GM11168 (cell line): ENCODE measurements at regions not wholly inside any gene's neighbourhood (a gene's known extent, or its start where the extent isn't known, plus 50 kb on each side); places are given as distances from the start of the nearest gene placed in this dataset.

Experiments
- in situ Hi-C: fragments of 300-500 bp; cut with MboI; formaldehyde crosslinking; loops from one replicate; pipeline ENCODE4 v1.12.0; 2022; ENCODE audit warnings: low sequenced_read_pairs; ENCODE audit not compliant: unreplicated experiment

- in situ Hi-C loops: no loop called here
Observed at GRCh38 chr5:167764641-167765289, 526.7 kb upstream of the WWC1 start.

GRCh38 chr5:167765352-167765751 lies 526.1 kb upstream of the WWC1 start:
- in situ Hi-C loops: no loop called here

GRCh38 chr5:167766957-167767356 lies 524.5 kb upstream of the WWC1 start:
- in situ Hi-C loops: no loop called here

DNA sequence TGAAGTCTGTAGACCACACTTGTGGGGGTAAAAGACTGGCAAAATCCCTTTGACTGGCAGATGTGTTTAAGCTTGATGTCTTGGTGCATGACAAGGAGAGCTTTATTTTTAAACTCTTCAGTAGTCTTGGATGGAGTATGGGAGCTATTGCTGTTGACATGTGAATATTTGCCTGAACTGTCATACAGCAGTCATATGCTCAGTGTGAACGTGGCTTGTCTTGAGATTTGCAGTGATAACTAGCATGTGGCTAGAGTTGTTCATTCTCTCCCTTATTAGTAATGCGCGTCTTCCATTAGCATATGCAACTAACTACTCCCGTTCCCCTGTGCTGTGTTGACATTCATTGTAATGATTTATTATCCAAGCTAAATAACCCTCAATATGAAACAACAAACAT lies 523.6 kb upstream of the WWC1 start:
- in situ Hi-C loops: no loop called here

DNA sequence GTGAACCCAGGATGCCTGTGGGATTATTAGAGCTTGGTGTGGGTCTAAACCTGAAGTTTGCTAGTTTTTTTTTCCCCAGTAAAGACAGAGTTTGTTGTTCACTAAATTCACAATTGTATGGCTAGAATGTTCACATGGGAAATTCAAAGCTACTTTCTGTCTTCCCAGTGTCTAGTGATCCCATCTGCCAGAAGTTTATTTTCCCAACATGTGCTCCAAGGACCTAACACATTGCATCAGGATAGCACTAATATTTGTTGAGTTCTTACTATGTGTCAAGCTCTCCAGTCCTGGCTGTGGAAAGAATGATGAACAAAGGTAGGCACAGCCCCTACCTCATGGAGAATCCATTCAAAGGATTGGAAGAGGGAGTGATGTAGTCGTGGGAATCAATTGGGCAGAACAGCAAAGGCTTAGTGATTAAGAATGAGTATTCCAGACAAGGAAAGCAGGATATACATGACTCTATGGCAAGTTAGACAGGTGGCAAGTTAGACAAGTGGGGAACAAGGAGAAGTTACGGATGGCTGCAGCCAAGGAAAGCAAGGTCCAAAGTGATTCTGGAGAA lies 521.5 kb upstream of the WWC1 start:
- in situ Hi-C loops: no loop called here

DNA sequence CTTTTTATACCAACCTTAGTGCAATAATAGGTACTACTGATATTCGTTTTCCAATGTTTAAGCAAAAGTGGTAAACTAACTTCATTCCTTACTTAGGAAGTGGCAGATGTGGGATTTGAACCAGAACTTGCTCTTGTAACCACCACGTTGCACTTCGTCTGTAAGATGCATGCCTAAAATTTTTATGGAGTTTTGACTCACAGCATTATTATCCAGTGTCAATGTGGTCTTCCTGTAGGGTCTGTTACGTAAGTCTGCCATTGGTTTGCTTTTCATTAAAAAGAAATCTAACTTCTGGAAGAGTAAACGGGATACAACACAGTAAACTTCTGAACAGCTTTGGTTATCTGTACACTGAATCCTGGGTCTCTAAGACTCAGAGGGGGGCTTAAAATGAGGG lies 521.0 kb upstream of the WWC1 start:
- in situ Hi-C loops: no loop called here

- in situ Hi-C loops: no loop called here
Observed at GRCh38 chr5:167771571-167771970, 519.9 kb upstream of the WWC1 start.

DNA sequence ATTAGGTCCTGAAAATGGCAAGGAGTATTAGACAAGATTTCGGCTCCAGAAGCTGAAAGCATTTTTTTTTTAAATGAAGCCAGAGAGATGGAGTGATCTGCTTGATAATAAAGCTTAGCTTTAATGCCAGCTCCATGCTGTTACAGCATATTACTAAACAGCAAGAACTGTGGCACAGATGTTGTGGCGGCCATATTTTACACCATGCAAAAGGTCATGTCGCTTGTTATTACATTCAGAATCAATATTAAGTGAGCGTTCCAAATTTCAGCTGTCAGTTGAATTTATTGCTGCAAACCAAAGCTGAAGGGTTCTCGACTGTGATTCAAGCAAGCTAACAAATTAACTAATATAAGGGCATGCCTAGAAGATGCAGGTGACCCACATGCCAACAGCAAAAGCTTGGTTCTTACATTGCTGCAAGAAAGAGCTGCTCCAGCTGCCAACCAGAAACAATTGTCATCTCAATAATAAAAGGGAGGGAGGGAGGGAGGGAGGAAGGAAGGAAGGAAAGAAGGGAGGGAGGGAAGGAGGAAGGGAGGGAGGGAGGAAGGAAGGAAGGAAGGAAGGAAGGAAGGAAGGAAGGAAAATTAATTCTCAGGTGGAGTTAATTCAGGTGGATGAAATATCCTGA lies 517.7 kb upstream of the WWC1 start:
- in situ Hi-C loops: no loop called here

- in situ Hi-C loops: no loop called here
Observed at GRCh38 chr5:167777746-167778145, 513.7 kb upstream of the WWC1 start.

DNA sequence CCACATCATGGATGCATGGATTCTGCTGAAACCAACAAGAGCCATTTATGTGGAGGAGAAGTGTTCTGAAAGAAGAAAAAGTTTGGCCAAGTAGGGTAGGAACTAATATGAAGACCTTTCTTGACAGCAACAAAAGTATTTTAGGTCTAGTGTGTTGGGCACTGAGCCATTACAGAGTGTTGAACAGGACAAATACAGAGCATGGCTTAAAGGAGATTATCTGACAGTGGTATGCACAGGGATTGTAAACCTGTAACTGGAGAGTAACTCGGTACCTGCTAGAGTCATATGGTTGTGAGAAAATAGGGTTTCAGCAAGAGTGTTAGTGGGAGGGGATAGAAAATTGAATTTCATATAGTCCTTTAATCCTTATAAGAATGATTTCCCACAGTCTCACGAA lies 513.2 kb upstream of the WWC1 start:
- in situ Hi-C loops: no loop called here

- in situ Hi-C loops: no loop called here
Observed at GRCh38 chr5:167779644-167780043, 511.8 kb upstream of the WWC1 start.

GRCh38 chr5:167780177-167780576 lies 511.3 kb upstream of the WWC1 start:
- in situ Hi-C loops: no loop called here

DNA sequence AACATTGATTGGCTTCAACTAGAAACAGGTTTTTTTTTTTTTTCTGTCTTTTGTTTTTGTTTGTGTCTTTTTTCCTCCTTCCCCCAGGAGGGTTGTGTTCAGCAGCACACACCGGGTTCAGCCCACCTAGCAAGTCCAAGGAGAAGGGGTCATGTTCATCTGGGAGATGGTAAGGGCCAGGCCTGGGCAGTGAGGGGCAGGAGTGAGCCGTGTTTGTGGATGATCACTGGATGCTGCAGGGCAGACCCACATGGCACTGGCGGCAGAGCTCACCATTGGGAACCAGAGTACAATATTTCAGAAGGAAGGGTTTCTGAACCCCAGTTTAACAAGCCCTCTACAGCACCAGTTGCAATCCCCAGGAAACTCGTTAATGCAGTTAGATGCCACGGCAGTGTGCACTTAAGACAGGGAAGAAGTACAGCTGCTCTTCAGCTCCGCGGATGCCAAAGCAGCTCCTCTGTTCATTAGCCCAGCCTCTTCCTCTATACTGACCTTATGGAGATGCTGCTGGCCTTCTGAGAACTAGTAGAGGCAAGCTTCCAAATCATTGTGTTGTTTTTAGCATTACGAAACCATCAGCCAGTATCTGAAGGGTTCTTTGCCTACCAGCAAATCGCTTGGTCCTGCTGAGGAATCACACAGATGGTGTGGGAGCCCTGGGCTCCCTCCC lies 508.2 kb upstream of the WWC1 start:
- in situ Hi-C loops: no loop called here

- in situ Hi-C loops: no loop called here
Observed at GRCh38 chr5:167785106-167785505, 506.3 kb upstream of the WWC1 start.

- in situ Hi-C loops: no loop called here
Observed at GRCh38 chr5:167785901-167786300, 505.5 kb upstream of the WWC1 start.

DNA sequence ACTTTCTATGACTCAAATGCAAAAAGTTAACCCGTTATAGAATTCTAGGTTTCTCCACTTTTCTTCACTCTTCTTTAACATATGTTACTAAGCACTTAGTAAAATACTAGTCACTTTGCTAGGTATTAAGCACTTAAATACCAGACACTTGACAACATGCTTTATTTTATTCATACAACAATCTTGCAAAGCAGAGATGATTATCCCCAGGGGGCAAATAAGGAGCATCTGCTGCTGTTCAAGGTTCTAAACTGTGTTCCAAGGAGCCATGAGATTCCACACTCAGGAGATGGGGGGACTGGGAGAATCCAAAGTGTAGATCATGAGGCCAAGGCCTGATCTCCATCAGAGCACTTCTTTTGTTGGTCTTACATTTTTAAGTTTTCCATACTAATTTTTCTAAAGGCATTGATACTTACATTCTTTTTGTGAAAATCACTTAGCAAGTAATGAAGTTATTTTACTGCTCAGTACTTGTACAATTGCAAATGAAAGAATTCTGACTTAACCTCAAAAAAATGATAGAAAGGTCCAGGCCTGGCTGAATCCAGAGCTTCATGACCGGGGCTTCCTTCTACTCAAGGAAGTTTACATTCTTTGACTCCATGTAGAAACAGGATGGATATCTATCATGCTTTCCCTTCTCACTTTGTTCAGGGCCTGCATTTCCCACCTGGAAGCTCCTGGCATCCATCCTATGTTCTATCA lies 504.4 kb upstream of the WWC1 start:
- in situ Hi-C loops: no loop called here

GRCh38 chr5:167790045-167790444 lies 501.4 kb upstream of the WWC1 start:
- in situ Hi-C loops: no loop called here

DNA sequence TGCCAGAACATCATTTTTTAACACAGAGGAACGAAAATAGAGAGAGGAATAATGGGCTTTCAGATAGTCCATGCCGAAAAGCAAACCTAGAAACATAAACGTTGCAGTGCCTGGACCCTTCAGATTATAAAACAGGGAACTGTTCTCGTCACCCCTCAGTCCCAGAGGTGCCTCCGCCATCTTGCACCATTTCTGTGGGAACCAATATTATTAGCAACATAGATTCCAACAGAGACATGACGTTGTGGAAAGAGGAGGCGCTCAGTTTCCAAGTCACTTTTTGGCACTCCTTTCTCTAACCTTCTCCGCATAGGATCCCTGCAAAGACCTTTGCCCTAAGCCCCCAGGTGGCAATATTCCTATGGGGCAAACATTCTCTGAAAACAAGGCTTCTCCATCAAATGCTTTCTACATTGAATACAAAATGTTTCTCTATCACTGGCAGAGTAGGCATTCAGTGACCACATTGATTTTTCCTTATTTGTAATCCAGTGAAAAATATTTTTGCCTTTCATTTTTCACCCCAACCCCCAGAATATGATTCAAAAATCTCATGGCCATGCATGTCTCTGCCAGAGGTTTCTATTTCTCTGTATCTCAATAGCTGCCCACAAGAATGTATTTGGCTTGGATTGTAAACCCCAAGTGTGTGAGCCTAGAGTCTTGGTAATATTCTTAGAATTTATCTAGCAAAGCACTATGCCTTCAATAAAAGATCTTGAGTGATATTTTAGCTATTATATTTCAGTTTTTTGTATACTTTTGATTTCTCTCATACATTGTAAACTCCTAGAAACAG lies 500.8 kb upstream of the WWC1 start:
- in situ Hi-C loops: no loop called here

- in situ Hi-C loops: no loop called here
Observed at GRCh38 chr5:167792514-167792913, 498.9 kb upstream of the WWC1 start.

DNA sequence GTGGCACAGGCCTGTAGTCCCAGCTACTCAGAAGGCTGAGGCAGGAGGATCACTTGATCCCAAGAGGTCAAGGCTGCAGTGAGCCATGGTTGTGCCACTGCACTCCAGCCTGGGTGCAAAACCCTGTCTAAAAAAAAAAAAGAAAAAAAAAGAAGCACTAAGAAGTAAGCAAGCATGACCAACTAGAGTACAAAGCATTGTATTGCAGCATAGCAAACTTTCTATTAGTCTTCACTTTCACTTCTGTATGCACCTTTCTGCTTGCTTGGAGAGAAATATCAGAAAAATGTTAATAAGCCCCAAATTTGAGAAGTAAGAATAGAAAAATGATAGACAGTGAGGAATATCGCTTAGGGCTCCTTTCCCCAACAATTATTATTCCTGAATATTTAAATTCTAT lies 497.7 kb upstream of the WWC1 start:
- in situ Hi-C loops: no loop called here
